Thyroid gland (tissue), 4 donors: ENCODE measurements at regions not wholly inside any gene's neighbourhood (a gene's known extent, or its start where the extent isn't known, plus 50 kb on each side); places are given as distances from the start of the nearest gene placed in this dataset.

Source experiments
- POLR2A ChIP-seq, 2 donors: fragments of 450-650 bp; IDR thresholded peaks; one replicate each; pipeline ENCODE4 v1.6.1; 2017; ENCODE audit warnings: antibody characterized with exemption in 2 of 2, mild to moderate bottlenecking in 2 of 2, moderate library complexity in 1 of 2
- TF ChIP-seq, protein P1 (sequence below), 6 experiments: fragments of 200-600 bp in 3 of 6; fragments of 450-650 bp in 3 of 6; sonication (generic) in 3 of 6; IDR thresholded peaks; one replicate each; pipeline ENCODE4 v1.5.1; 2016 to 2019; ENCODE audit warnings: antibody characterized with exemption in 6 of 6, mild to moderate bottlenecking in 2 of 6, inconsistent platforms in 1 of 6, moderate library complexity in 1 of 6

- TF ChIP-seq POLR2A (IDR thresholded peaks at IDR 0.05) = no peak
- TF ChIP-seq, protein P1, sequence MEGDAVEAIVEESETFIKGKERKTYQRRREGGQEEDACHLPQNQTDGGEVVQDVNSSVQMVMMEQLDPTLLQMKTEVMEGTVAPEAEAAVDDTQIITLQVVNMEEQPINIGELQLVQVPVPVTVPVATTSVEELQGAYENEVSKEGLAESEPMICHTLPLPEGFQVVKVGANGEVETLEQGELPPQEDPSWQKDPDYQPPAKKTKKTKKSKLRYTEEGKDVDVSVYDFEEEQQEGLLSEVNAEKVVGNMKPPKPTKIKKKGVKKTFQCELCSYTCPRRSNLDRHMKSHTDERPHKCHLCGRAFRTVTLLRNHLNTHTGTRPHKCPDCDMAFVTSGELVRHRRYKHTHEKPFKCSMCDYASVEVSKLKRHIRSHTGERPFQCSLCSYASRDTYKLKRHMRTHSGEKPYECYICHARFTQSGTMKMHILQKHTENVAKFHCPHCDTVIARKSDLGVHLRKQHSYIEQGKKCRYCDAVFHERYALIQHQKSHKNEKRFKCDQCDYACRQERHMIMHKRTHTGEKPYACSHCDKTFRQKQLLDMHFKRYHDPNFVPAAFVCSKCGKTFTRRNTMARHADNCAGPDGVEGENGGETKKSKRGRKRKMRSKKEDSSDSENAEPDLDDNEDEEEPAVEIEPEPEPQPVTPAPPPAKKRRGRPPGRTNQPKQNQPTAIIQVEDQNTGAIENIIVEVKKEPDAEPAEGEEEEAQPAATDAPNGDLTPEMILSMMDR (IDR thresholded peaks at IDR 0.05) = no peak
Observed at GRCh38 chr7:33790746-33791145, 114.6 kb upstream of the BMPER start.
